ENCODE measurements at regions not wholly inside any gene's neighbourhood (a gene's known extent, or its start where the extent isn't known, plus 50 kb on each side); places are given as distances from the start of the nearest gene placed in this dataset.

DNA sequence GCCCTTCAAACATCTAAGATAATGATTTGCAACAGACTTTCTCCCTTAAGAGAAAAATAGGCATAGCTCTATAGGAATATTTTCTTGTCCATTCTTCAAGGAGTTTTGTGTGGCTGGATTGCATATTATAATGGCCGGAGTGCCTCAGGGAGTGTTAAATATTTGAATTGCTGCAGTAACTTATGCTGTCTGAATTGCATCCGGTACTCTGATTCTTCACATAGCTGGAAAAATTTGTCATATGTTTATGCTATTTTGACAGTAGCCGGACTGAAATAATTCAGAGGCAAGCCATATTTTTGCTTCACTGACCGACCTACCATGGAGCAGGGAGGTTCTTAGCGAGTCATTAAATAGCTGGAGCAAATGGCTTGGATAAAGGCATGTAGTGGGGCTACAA lies 621.0 kb downstream of the ACTL7B start:
- H3K27ac ChIP-seq (ENCODE audit: low read depth, low read length, poor library complexity, severe bottlenecking), result no peak overlapping the region
- H3K36me3 ChIP-seq (ENCODE audit: insufficient read depth, low read length), result no peaks in the 10 kb centered on the region
- no peak overlapping the region for H3K4me3 ChIP-seq (ENCODE audit: low read depth, low read length, poor library complexity, severe bottlenecking)
- no peak overlapping the region for H3K4me2 ChIP-seq (ENCODE audit: low read length)
- H3K9me3 ChIP-seq (ENCODE audit: low read length), result no peaks in the 10 kb centered on the region
- no peaks in the 10 kb centered on the region for H3K79me2 ChIP-seq (ENCODE audit: insufficient read depth, low read length)
- H3K9ac ChIP-seq (ENCODE audit: low read length), result no peak overlapping the region
- no peaks in the 10 kb centered on the region for H3K27me3 ChIP-seq (ENCODE audit: insufficient read depth, low read length)
- no peaks in the 10 kb centered on the region for H3K9me2 ChIP-seq (ENCODE audit: low read depth, low read length)
- H3F3A ChIP-seq (ENCODE audit: insufficient read depth, low read length), result no peaks in the 10 kb centered on the region
- no peak overlapping the region for H2AFZ ChIP-seq (ENCODE audit: low read length)
- no peaks in the 10 kb centered on the region for H4K20me1 ChIP-seq (ENCODE audit: insufficient read depth, low read length)
- TF ChIP-seq EZH2 (IDR thresholded peaks at IDR 0.05; ENCODE audit: borderline replicate concordance, low read length) (no peak), CTCF (IDR thresholded peaks at IDR 0.05; ENCODE audit: low read length) (no peak)
- H3K4me1 ChIP-seq (ENCODE audit: insufficient read depth, low read length, severe bottlenecking), result no peaks in the 10 kb centered on the region

DNA sequence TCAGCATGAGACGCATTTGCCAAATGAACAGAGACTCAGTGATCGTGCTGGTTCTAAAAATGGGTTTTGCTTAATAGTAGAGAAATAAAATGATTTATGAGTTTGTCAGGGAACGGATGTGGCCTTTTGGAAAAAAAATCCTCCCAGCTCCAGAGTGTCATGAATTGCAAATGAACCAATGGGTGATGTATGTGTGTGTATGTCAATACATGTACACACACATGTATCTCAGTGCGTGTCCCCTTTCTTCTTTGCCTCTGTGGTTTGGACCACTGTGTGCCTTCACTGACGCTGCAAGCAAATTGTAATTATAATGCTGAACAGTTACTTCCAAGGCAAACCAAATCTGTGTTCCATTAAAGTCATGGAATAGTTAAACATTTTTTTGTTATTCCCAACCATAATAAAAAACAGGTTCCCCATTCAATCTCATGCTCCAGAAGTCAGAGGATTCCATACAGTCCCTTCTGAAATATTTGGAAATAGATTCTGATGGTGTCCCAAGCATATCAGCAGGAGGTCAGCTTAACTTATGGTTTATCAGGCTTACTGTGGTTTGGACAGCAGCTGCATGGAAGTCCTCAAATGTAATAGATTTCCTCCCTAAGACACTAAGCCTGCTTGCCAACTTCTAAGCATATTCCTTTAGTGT lies 630.5 kb downstream of the ACTL7B start:
- Histone ChIP-seq H3K4me2 (ENCODE audit: low read length) (no peak overlapping the region), H4K20me1 (ENCODE audit: insufficient read depth, low read length) (no peaks in the 10 kb centered on the region), H3K4me3 (ENCODE audit: low read depth, low read length, poor library complexity, severe bottlenecking) (no peak overlapping the region), H3K9me3 (ENCODE audit: low read length) (no peaks in the 10 kb centered on the region), H3K27me3 (ENCODE audit: insufficient read depth, low read length) (no peaks in the 10 kb centered on the region), H3F3A (ENCODE audit: insufficient read depth, low read length) (no peaks in the 10 kb centered on the region), H3K4me1 (ENCODE audit: insufficient read depth, low read length, severe bottlenecking) (no peaks in the 10 kb centered on the region), H3K36me3 (ENCODE audit: insufficient read depth, low read length) (no peaks in the 10 kb centered on the region), H3K27ac (ENCODE audit: low read depth, low read length, poor library complexity, severe bottlenecking) (no peak overlapping the region), H3K9ac (ENCODE audit: low read length) (no peak overlapping the region), H3K9me2 (ENCODE audit: low read depth, low read length) (no peaks in the 10 kb centered on the region), H2AFZ (ENCODE audit: low read length) (no peak overlapping the region), H3K79me2 (ENCODE audit: insufficient read depth, low read length) (no peaks in the 10 kb centered on the region)
- TF ChIP-seq CTCF (IDR thresholded peaks at IDR 0.05; ENCODE audit: low read length) (no peak), EZH2 (IDR thresholded peaks at IDR 0.05; ENCODE audit: borderline replicate concordance, low read length) (no peak)

DNA sequence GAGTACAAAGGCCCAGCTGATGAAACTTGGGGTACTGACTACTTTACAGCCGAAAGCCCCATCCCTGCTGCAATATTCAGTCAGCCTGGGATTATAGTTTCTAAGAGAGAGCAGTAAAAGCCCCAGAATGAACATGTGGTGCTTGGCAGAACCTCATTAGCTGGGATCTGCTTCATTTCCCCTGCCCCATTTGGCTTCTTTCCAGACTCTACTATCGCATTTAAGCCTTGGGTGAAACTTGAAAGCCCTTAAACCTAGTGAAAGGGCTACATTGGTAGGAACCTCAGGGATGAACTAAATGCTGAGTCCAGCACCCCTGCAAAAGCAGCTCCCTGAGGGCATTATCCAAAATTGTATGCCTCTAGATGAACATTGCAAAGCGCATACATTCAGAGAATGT lies 631.1 kb downstream of the ACTL7B start:
- H3K27ac ChIP-seq (ENCODE audit: low read depth, low read length, poor library complexity, severe bottlenecking), result no peak overlapping the region
- no peak overlapping the region for H2AFZ ChIP-seq (ENCODE audit: low read length)
- TF ChIP-seq CTCF (IDR thresholded peaks at IDR 0.05; ENCODE audit: low read length) (no peak), EZH2 (IDR thresholded peaks at IDR 0.05; ENCODE audit: borderline replicate concordance, low read length) (no peak)
- H3K4me2 ChIP-seq (ENCODE audit: low read length), result no peak overlapping the region
- H3K9me3 ChIP-seq (ENCODE audit: low read length), result no peaks in the 10 kb centered on the region
- H3F3A ChIP-seq (ENCODE audit: insufficient read depth, low read length), result no peaks in the 10 kb centered on the region
- no peaks in the 10 kb centered on the region for H4K20me1 ChIP-seq (ENCODE audit: insufficient read depth, low read length)
- H3K36me3 ChIP-seq (ENCODE audit: insufficient read depth, low read length), result no peaks in the 10 kb centered on the region
- no peaks in the 10 kb centered on the region for H3K79me2 ChIP-seq (ENCODE audit: insufficient read depth, low read length)
- no peak overlapping the region for H3K9ac ChIP-seq (ENCODE audit: low read length)
- H3K4me3 ChIP-seq (ENCODE audit: low read depth, low read length, poor library complexity, severe bottlenecking), result no peak overlapping the region
- H3K4me1 ChIP-seq (ENCODE audit: insufficient read depth, low read length, severe bottlenecking), result no peaks in the 10 kb centered on the region
- no peaks in the 10 kb centered on the region for H3K27me3 ChIP-seq (ENCODE audit: insufficient read depth, low read length)
- H3K9me2 ChIP-seq (ENCODE audit: low read depth, low read length), result no peaks in the 10 kb centered on the region

Measured in OCI-LY1 (cell line).